Activated T-cell treated with anti-CD3 and anti-CD28 coated beads for 1 hour (primary cell): ENCODE measurements at regions not wholly inside any gene's neighbourhood (a gene's known extent, or its start where the extent isn't known, plus 50 kb on each side); places are given as distances from the start of the nearest gene placed in this dataset.
"Not testable (repeated sequence)": the region's sequence is repeated elsewhere in the genome, so short reads cannot be mapped to it uniquely, and the experiment has no call there.

ENCODE experiments used
- DNase-seq: peaks from one replicate; pipeline ENCODE4 v3.0.0-alpha.2; 2020; ENCODE audit warnings: low read depth

- DNase-seq, result no peak
Measured at GRCh38 chr6:139751179-139751578, 376.7 kb upstream of the CITED2 start.

GRCh38 chr6:139748353-139749146 lies 374.1 kb upstream of the CITED2 start:
- DNase-seq, result no peak

- no peak for DNase-seq
Measured at GRCh38 chr6:139747154-139747553, 372.7 kb upstream of the CITED2 start.

GRCh38 chr6:139744891-139745290 lies 370.4 kb upstream of the CITED2 start:
- no peak for DNase-seq

GRCh38 chr6:139743664-139744437 lies 369.4 kb upstream of the CITED2 start:
- DNase-seq, result no peak

GRCh38 chr6:139742671-139743070 lies 368.2 kb upstream of the CITED2 start:
- DNase-seq, result no peak

GRCh38 chr6:139738801-139739455 lies 364.5 kb upstream of the CITED2 start:
- DNase-seq, result no peak

- DNase-seq, result no peak
Measured at GRCh38 chr6:139736325-139736906, 362.0 kb upstream of the CITED2 start.

GRCh38 chr6:139732451-139732850 lies 358.0 kb upstream of the CITED2 start:
- DNase-seq, result no peak

GRCh38 chr6:139730340-139730974 lies 356.0 kb upstream of the CITED2 start:
- DNase-seq, result no peak

- DNase-seq, result no peak
Measured at GRCh38 chr6:139728876-139729427, 354.5 kb upstream of the CITED2 start.

- DNase-seq, result not testable (repeated sequence)
Measured at GRCh38 chr6:139726272-139726671, 351.8 kb upstream of the CITED2 start.

- DNase-seq, result no peak
Measured at GRCh38 chr6:139722530-139722929, 348.1 kb upstream of the CITED2 start.

- no peak for DNase-seq
Measured at GRCh38 chr6:139721954-139722353, 347.5 kb upstream of the CITED2 start.

- no peak for DNase-seq
Measured at GRCh38 chr6:139713900-139714506, 339.6 kb upstream of the CITED2 start.

GRCh38 chr6:139713424-139713823 lies 339.0 kb upstream of the CITED2 start:
- DNase-seq, result no peak

- no peak for DNase-seq
Measured at GRCh38 chr6:139712830-139713229, 338.4 kb upstream of the CITED2 start.

GRCh38 chr6:139711804-139712585 lies 337.5 kb upstream of the CITED2 start:
- no peak for DNase-seq

GRCh38 chr6:139710556-139710955 lies 336.1 kb upstream of the CITED2 start:
- no peak for DNase-seq
